Ishikawa (cell line): ENCODE measurements at regions not wholly inside any gene's neighbourhood (a gene's known extent, or its start where the extent isn't known, plus 50 kb on each side); places are given as distances from the start of the nearest gene placed in this dataset.

Experiments used
- CEBPB ChIP-seq: IDR thresholded peaks from 2 replicates; pipeline ENCODE4 v1.6.1; 2012
- CREB1 ChIP-seq: IDR thresholded peaks from 2 replicates; pipeline ENCODE4 v1.6.1; 2012; ENCODE audit warnings: low read depth
- EGR1 ChIP-seq: IDR thresholded peaks from 2 replicates; pipeline ENCODE4 v1.6.1; 2012
- EP300 ChIP-seq: IDR thresholded peaks from 2 replicates; pipeline ENCODE4 v1.6.1; 2012; ENCODE audit warnings: borderline replicate concordance
- FOXM1 ChIP-seq: IDR thresholded peaks from 2 replicates; pipeline ENCODE4 v1.6.1; 2012; ENCODE audit warnings: low read depth, borderline replicate concordance
- MAX ChIP-seq: IDR thresholded peaks from 2 replicates; pipeline ENCODE4 v1.6.1; 2012
- NFIC ChIP-seq: IDR thresholded peaks from 2 replicates; pipeline ENCODE4 v1.6.1; 2012
- RAD21 ChIP-seq: IDR thresholded peaks from 2 replicates; pipeline ENCODE4 v1.6.1; 2012; ENCODE audit warnings: low read depth
- TAF1 ChIP-seq: IDR thresholded peaks from 2 replicates; pipeline ENCODE4 v1.6.1; 2012; ENCODE audit warnings: low read depth, mild to moderate bottlenecking
- TCF12 ChIP-seq: IDR thresholded peaks from 2 replicates; pipeline ENCODE4 v1.6.1; 2012; ENCODE audit warnings: low read depth
- TEAD4 ChIP-seq: IDR thresholded peaks from 2 replicates; pipeline ENCODE4 v1.6.1; 2012
- YY1 ChIP-seq: IDR thresholded peaks from 2 replicates; pipeline ENCODE4 v1.6.1; 2012; ENCODE audit warnings: low read depth
- ZBTB7A ChIP-seq: IDR thresholded peaks from 2 replicates; pipeline ENCODE4 v1.6.1; 2012; ENCODE audit warnings: low read depth
- TF ChIP-seq, protein P1 (sequence below): IDR thresholded peaks from 2 replicates; pipeline ENCODE4 v1.6.1; 2012; ENCODE audit warnings: low read depth, mild to moderate bottlenecking
- TF ChIP-seq, protein P2 (sequence below): IDR thresholded peaks from 2 replicates; pipeline ENCODE4 v1.6.1; 2012

DNA sequence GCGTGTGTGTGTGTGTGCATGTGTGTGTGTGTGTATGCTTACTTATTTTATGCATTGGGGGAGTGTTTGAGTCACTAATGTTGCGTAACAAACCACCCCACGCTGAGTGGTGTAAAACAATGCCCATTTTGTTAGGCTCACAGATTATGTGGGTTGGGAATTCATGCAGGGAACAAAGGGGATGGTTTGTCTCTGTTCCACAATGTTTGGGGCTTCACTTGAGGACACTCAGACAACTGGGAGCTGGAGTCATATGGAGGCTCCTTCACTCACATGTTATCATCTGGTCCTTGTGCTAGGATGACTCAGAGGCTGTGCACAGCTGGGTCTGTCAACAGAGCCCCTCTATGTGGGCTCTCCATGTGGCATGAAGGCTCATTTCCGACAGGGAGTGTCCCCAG lies 51.3 kb upstream of the LARGE1 start:
- TF ChIP-seq TCF12 = no peak
- no peak for TF ChIP-seq CEBPB
- no peak for TF ChIP-seq EP300
- TF ChIP-seq CREB1 = no peak

DNA sequence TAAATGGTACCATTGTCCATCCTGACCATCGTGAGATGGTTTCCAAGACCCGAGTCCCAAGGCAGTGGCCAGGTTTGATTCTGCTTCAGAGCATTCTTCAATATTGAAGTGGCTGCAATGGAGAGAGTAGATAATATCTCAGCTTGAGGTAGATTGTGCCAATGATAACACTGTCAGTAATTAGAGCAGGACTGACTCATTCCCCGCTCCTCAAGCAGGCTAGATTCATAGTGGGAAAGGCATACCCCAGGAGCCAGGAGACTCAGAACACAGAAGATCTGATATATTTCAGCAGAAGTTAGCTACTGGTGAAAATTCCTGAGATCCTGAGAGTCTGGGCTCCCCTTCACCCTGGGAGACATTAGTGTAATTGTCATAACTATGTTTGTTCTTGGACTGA lies 55.6 kb upstream of the LARGE1 start:
- no peak for TF ChIP-seq EP300
- TF ChIP-seq MAX = no peak
- TF ChIP-seq TEAD4 = no peak
- no peak for TF ChIP-seq NFIC
- TF ChIP-seq, protein P1, sequence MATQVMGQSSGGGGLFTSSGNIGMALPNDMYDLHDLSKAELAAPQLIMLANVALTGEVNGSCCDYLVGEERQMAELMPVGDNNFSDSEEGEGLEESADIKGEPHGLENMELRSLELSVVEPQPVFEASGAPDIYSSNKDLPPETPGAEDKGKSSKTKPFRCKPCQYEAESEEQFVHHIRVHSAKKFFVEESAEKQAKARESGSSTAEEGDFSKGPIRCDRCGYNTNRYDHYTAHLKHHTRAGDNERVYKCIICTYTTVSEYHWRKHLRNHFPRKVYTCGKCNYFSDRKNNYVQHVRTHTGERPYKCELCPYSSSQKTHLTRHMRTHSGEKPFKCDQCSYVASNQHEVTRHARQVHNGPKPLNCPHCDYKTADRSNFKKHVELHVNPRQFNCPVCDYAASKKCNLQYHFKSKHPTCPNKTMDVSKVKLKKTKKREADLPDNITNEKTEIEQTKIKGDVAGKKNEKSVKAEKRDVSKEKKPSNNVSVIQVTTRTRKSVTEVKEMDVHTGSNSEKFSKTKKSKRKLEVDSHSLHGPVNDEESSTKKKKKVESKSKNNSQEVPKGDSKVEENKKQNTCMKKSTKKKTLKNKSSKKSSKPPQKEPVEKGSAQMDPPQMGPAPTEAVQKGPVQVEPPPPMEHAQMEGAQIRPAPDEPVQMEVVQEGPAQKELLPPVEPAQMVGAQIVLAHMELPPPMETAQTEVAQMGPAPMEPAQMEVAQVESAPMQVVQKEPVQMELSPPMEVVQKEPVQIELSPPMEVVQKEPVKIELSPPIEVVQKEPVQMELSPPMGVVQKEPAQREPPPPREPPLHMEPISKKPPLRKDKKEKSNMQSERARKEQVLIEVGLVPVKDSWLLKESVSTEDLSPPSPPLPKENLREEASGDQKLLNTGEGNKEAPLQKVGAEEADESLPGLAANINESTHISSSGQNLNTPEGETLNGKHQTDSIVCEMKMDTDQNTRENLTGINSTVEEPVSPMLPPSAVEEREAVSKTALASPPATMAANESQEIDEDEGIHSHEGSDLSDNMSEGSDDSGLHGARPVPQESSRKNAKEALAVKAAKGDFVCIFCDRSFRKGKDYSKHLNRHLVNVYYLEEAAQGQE = no peak
- TF ChIP-seq FOXM1 = no peak
- no peak for TF ChIP-seq TAF1
- no peak for TF ChIP-seq CREB1
- TF ChIP-seq TCF12 = no peak
- no peak for TF ChIP-seq EGR1
- TF ChIP-seq ZBTB7A = no peak
- TF ChIP-seq RAD21 = no peak
- TF ChIP-seq CEBPB = no peak
- TF ChIP-seq YY1 = no peak

GRCh38 chr22:33983558-33983957 lies 63.3 kb upstream of the LARGE1 start:
- TF ChIP-seq ZBTB7A (no peak), EP300 (no peak), NFIC (no peak), YY1 (no peak), TEAD4 (no peak), MAX (no peak), RAD21 (no peak), CREB1 (no peak), TCF12 (no peak), CEBPB (no peak)
- TF ChIP-seq, protein P1 = no peak
- TF ChIP-seq, protein P2, sequence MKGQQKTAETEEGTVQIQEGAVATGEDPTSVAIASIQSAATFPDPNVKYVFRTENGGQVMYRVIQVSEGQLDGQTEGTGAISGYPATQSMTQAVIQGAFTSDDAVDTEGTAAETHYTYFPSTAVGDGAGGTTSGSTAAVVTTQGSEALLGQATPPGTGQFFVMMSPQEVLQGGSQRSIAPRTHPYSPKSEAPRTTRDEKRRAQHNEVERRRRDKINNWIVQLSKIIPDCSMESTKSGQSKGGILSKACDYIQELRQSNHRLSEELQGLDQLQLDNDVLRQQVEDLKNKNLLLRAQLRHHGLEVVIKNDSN = no peak

DNA sequence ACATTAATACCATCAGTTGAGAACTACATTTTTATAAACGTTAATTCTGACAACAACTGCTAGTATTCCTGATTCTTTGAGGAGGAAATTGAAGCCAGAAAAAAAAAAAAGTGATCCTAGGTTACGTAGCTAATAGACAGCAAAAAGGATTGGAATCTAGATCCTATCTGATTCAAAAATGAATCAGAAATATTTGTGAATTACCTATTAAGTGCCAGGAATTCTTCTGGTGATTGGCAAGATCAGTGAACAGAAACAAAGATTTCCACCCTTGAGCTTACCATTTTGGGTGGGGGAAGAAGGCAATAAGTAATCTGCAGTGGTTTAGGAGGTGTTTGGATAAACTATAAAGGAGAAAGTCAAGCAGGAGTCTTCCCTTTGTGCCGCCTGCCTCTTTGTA lies 63.9 kb upstream of the LARGE1 start:
- TF ChIP-seq CREB1 (no peak), EGR1 (no peak), CEBPB (no peak), NFIC (no peak), TAF1 (no peak), EP300 (no peak), YY1 (no peak), FOXM1 (no peak)
- TF ChIP-seq, protein P2 = no peak
- TF ChIP-seq, protein P1 = no peak
